NT2/D1 (cell line): ENCODE measurements at regions not wholly inside any gene's neighbourhood (a gene's known extent, or its start where the extent isn't known, plus 50 kb on each side); places are given as distances from the start of the nearest gene placed in this dataset.

Experiments
- DNase-seq: peaks from one replicate; pipeline ENCODE4 v3.0.0-alpha.2; 2011; ENCODE audit warnings: low read depth, low spot score
- H3K27me3 ChIP-seq: 2 replicates; pipeline ENCODE4 v1.6.0; 2011; ENCODE audit warnings: mild to moderate bottlenecking; ENCODE audit not compliant: insufficient read length, insufficient read depth
- H3K36me3 ChIP-seq: 2 replicates; pipeline ENCODE4 v1.6.1; 2011; ENCODE audit warnings: mild to moderate bottlenecking, low read length, mixed read lengths; ENCODE audit not compliant: insufficient read depth, insufficient read length
- H3K4me1 ChIP-seq: 2 replicates; pipeline ENCODE4 v1.5.1; 2011; ENCODE audit not compliant: insufficient read depth, insufficient read length
- H3K4me3 ChIP-seq: 2 replicates; pipeline ENCODE4 v1.5.1; 2011; ENCODE audit warnings: low read depth; ENCODE audit not compliant: insufficient read length
- H3K9ac ChIP-seq: 2 replicates; pipeline ENCODE4 v1.6.0; 2011; ENCODE audit warnings: low read depth; ENCODE audit not compliant: insufficient read length
- H3K9me3 ChIP-seq: 2 replicates; pipeline ENCODE4 v1.5.1; 2011; ENCODE audit warnings: mild to moderate bottlenecking, low read length; ENCODE audit not compliant: insufficient read depth
- SUZ12 ChIP-seq: IDR thresholded peaks from 2 replicates; pipeline ENCODE4 v1.6.1; 2011; ENCODE audit not compliant: insufficient read length, insufficient read depth; ENCODE audit errors: extremely low read depth
- YY1 ChIP-seq: IDR thresholded peaks from 2 replicates; pipeline ENCODE4 v1.6.1; 2011; ENCODE audit not compliant: insufficient read length, insufficient read depth
- ZNF274 ChIP-seq: IDR thresholded peaks from 2 replicates; pipeline ENCODE4 v1.6.1; 2011; ENCODE audit warnings: mild to moderate bottlenecking, low read depth, low read length

- H3K36me3 ChIP-seq, result no peaks in the 10 kb centered on the region
- no peaks in the 10 kb centered on the region for H3K4me1 ChIP-seq
- no peak overlapping the region for H3K9ac ChIP-seq
- DNase-seq, result no peak
- no peak overlapping the region for H3K4me3 ChIP-seq
- TF ChIP-seq YY1 (no peak), ZNF274 (no peak), SUZ12 (no peak)
- no peaks in the 10 kb centered on the region for H3K27me3 ChIP-seq
- no peaks in the 10 kb centered on the region for H3K9me3 ChIP-seq
Measured at GRCh38 chr3:28947751-28948150, 333.1 kb upstream of the RBMS3 start.

GRCh38 chr3:28948685-28949084 is 332.2 kb upstream of the RBMS3 start:
- H3K36me3 ChIP-seq, result no peaks in the 10 kb centered on the region
- no peaks in the 10 kb centered on the region for H3K9me3 ChIP-seq
- no peak for DNase-seq
- H3K4me3 ChIP-seq, result no peak overlapping the region
- H3K9ac ChIP-seq, result no peak overlapping the region
- no peak for TF ChIP-seq YY1
- no peak for TF ChIP-seq SUZ12
- TF ChIP-seq ZNF274, result no peak
- no peaks in the 10 kb centered on the region for H3K27me3 ChIP-seq
- no peaks in the 10 kb centered on the region for H3K4me1 ChIP-seq

- H3K9ac ChIP-seq, result no peak overlapping the region
- no peaks in the 10 kb centered on the region for H3K27me3 ChIP-seq
- no peak overlapping the region for H3K4me3 ChIP-seq
- H3K36me3 ChIP-seq, result no peaks in the 10 kb centered on the region
- no peak for DNase-seq
- H3K4me1 ChIP-seq, result no peaks in the 10 kb centered on the region
- no peaks in the 10 kb centered on the region for H3K9me3 ChIP-seq
- TF ChIP-seq SUZ12, result no peak
- TF ChIP-seq ZNF274, result no peak
Measured at GRCh38 chr3:28949580-28949979, 331.3 kb upstream of the RBMS3 start.

GRCh38 chr3:28950614-28951013 is 330.3 kb upstream of the RBMS3 start:
- TF ChIP-seq SUZ12 (no peak), YY1 (no peak), ZNF274 (no peak)
- H3K4me3 ChIP-seq, result no peak overlapping the region
- no peak overlapping the region for H3K9ac ChIP-seq
- H3K27me3 ChIP-seq, result no peaks in the 10 kb centered on the region
- DNase-seq, result no peak
- H3K9me3 ChIP-seq, result no peaks in the 10 kb centered on the region
- no peaks in the 10 kb centered on the region for H3K4me1 ChIP-seq
- no peaks in the 10 kb centered on the region for H3K36me3 ChIP-seq

GRCh38 chr3:28951772-28952556 is 328.9 kb upstream of the RBMS3 start:
- Histone ChIP-seq H3K27me3 (no peaks in the 10 kb centered on the region), H3K4me1 (no peaks in the 10 kb centered on the region), H3K4me3 (no peak overlapping the region), H3K36me3 (no peaks in the 10 kb centered on the region), H3K9ac (no peak overlapping the region), H3K9me3 (no peaks in the 10 kb centered on the region)
- no peak for DNase-seq
- TF ChIP-seq SUZ12, result no peak
- no peak for TF ChIP-seq YY1
- TF ChIP-seq ZNF274, result no peak

GRCh38 chr3:28958656-28959055 is 322.2 kb upstream of the RBMS3 start:
- Histone ChIP-seq H3K4me1 (no peaks in the 10 kb centered on the region), H3K4me3 (no peak overlapping the region), H3K27me3 (no peaks in the 10 kb centered on the region), H3K9ac (no peak overlapping the region), H3K36me3 (no peaks in the 10 kb centered on the region), H3K9me3 (peaks cover 14% of the 10 kb centered on the region; the same call in 1 of the 2 replicates)
- no peak for DNase-seq
- TF ChIP-seq ZNF274 (no peak), YY1 (no peak), SUZ12 (no peak)

- H3K9ac ChIP-seq, result no peak overlapping the region
- no peaks in the 10 kb centered on the region for H3K4me1 ChIP-seq
- no peaks in the 10 kb centered on the region for H3K36me3 ChIP-seq
- H3K9me3 ChIP-seq, result no peaks in the 10 kb centered on the region
- no peak overlapping the region for H3K4me3 ChIP-seq
- no peak for DNase-seq
- TF ChIP-seq YY1, result no peak
- TF ChIP-seq SUZ12, result no peak
- TF ChIP-seq ZNF274, result no peak
- no peaks in the 10 kb centered on the region for H3K27me3 ChIP-seq
Measured at GRCh38 chr3:28971156-28971555, 309.7 kb upstream of the RBMS3 start.
